Calu3 (cell line): ENCODE measurements at regions not wholly inside any gene's neighbourhood (a gene's known extent, or its start where the extent isn't known, plus 50 kb on each side); places are given as distances from the start of the nearest gene placed in this dataset.
"Not testable (repeated sequence)": the region's sequence is repeated elsewhere in the genome, so short reads cannot be mapped to it uniquely, and the experiment has no call there.

Experiments
- BruUV-seq: library from RNA; stranded (reverse); fragments of 400-500 nt; replicated peaks from 2 replicates; lab custom pipeline; 2021; lab: Mats Ljungman, UMichigan
- CTCF ChIA-PET: fragments of 300-600 bp; sonication (Branson Sonifier 250); formaldehyde crosslinking; loops from one replicate; lab custom pipeline; 2022; ENCODE audit warnings: antibody characterized with exemption; lab: Charles Lee
- DNase-seq: peaks from one replicate; pipeline ENCODE4 v3.0.0; 2022
- H3K27ac Mint-ChIP-seq: one replicate; pipeline ENCODE4 v1.8.0; 2022; ENCODE audit warnings: mixed read lengths; ENCODE audit not compliant: unreplicated experiment
- H3K27me3 Mint-ChIP-seq: one replicate; pipeline ENCODE4 v1.8.0; 2022; ENCODE audit warnings: mixed read lengths; ENCODE audit not compliant: unreplicated experiment
- H3K36me3 Mint-ChIP-seq: one replicate; pipeline ENCODE4 v1.8.0; 2022; ENCODE audit warnings: mild to moderate bottlenecking, moderate library complexity, mixed read lengths; ENCODE audit not compliant: insufficient read depth, unreplicated experiment
- H3K4me1 Mint-ChIP-seq: one replicate; pipeline ENCODE4 v1.8.0; 2022; ENCODE audit warnings: mild to moderate bottlenecking, low read depth, mixed read lengths; ENCODE audit not compliant: unreplicated experiment
- H3K4me3 Mint-ChIP-seq: one replicate; pipeline ENCODE4 v1.8.0; 2022; ENCODE audit warnings: mild to moderate bottlenecking, low read depth, moderate library complexity, mixed read lengths; ENCODE audit not compliant: unreplicated experiment
- H3K9me3 Mint-ChIP-seq: one replicate; pipeline ENCODE4 v1.8.0; 2022; ENCODE audit warnings: low read depth, mixed read lengths; ENCODE audit not compliant: unreplicated experiment
- intact Hi-C: fragments of 100-400 bp; cut with micrococcal nuclease; formaldehyde crosslinking; loops from one replicate; pipeline ENCODE4 v1.10.0; 2022; ENCODE audit not compliant: unreplicated experiment
- TF ChIP-seq, protein P1 (sequence below): fragments of 200-600 bp; IDR thresholded peaks from one replicate; pipeline ENCODE4 v1.8.0; 2022; ENCODE audit warnings: antibody characterized with exemption; ENCODE audit not compliant: unreplicated experiment

GRCh38 chr2:184322615-184323014 lies 275.7 kb upstream of the ZNF804A start:
- Mint-ChIP-seq H3K4me3 (no peak overlapping the region), H3K27ac (no peak overlapping the region), H3K36me3 (no peaks in the 10 kb centered on the region), H3K27me3 (no peaks in the 10 kb centered on the region), H3K4me1 (no peaks in the 10 kb centered on the region), H3K9me3 (no peaks in the 10 kb centered on the region)
- TF ChIP-seq, protein P1, sequence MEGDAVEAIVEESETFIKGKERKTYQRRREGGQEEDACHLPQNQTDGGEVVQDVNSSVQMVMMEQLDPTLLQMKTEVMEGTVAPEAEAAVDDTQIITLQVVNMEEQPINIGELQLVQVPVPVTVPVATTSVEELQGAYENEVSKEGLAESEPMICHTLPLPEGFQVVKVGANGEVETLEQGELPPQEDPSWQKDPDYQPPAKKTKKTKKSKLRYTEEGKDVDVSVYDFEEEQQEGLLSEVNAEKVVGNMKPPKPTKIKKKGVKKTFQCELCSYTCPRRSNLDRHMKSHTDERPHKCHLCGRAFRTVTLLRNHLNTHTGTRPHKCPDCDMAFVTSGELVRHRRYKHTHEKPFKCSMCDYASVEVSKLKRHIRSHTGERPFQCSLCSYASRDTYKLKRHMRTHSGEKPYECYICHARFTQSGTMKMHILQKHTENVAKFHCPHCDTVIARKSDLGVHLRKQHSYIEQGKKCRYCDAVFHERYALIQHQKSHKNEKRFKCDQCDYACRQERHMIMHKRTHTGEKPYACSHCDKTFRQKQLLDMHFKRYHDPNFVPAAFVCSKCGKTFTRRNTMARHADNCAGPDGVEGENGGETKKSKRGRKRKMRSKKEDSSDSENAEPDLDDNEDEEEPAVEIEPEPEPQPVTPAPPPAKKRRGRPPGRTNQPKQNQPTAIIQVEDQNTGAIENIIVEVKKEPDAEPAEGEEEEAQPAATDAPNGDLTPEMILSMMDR = no peak
- no peak for DNase-seq
- CTCF ChIA-PET = no interaction called here
- BruUV-seq = no TSS peak
- intact Hi-C loops = no loop called here

DNA sequence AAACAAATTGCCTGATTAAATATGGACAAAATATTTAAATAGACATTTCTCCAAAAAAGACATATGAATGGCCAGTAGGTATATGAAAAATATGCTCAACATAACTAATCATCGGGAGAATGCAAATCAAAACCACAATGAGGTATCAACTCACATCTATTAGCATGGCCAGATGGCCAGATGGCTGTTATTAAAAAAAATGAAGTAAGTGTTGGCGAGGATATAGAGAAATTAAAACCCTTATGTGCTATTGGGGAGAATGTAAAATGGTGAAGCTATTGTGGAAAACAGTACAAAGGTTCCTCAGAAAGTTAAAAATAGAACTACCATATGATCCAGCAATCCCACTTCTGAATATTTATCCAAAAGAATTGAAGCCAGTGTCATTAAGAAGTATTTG lies 272.3 kb upstream of the ZNF804A start:
- Mint-ChIP-seq H3K4me1 (no peaks in the 10 kb centered on the region), H3K4me3 (no peak overlapping the region), H3K36me3 (no peaks in the 10 kb centered on the region), H3K27me3 (no peaks in the 10 kb centered on the region), H3K27ac (no peak overlapping the region), H3K9me3 (no peaks in the 10 kb centered on the region)
- CTCF ChIA-PET = no interaction called here
- no TSS peak for BruUV-seq
- intact Hi-C loops = no loop called here
- TF ChIP-seq, protein P1 = no peak
- no peak for DNase-seq

DNA sequence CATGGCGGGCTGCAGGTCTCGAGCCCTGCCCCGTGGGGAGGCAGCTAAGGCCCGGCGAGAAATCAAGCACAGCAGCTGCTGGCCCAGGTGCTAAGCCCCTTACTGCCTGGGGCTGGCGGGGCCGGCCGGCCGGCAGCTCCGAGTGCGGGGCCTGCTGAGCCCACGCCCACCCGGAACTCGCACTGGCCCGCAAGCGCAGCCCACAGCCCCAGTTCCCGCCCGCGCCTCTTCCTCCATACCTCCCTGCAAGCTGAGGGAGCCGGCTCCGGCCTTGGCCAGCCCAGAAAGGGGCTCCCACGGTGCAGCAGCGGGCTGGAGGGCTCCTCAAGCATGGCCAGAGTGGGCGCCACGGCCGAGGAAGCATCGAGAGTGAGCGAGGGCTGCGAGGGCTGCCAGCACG lies 270.5 kb upstream of the ZNF804A start:
- H3K9me3 Mint-ChIP-seq, intact Hi-C loops, H3K36me3 Mint-ChIP-seq, H3K4me3 Mint-ChIP-seq, BruUV-seq, DNase-seq, CTCF ChIA-PET, H3K27me3 Mint-ChIP-seq, H3K27ac Mint-ChIP-seq, H3K4me1 Mint-ChIP-seq: not testable (repeated sequence)

DNA sequence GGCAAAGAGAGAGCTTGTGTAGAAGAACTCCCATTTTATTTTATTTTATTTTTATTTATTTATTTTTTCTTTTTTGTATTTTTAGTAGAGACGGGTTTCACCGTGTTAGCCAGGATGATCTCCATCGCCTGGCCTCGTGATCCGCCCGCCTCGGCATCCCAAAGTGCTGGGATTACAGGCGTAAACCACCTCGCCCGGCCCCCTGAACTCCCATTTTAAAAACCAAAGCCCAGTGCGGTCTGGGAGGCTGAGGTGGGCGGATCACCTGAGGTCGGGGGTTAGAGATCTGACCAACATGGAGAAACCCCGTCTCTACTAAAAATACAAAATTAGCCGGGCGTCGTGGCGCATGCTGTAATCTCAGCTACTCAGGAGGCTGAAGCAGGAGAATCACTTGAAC lies 267.8 kb upstream of the ZNF804A start:
- not testable (repeated sequence) for H3K9me3 Mint-ChIP-seq

GRCh38 chr2:184336688-184337087 lies 261.6 kb upstream of the ZNF804A start:
- Mint-ChIP-seq H3K9me3 (no peaks in the 10 kb centered on the region), H3K4me3 (no peak overlapping the region), H3K4me1 (peaks cover 8% of the 10 kb centered on the region), H3K27me3 (no peaks in the 10 kb centered on the region), H3K36me3 (no peaks in the 10 kb centered on the region), H3K27ac (no peak overlapping the region)
- BruUV-seq = no TSS peak
- no peak for DNase-seq
- intact Hi-C loops = no loop called here
- CTCF ChIA-PET = no interaction called here
- TF ChIP-seq, protein P1 = no peak

More for the DNA sequence above, 267.8 kb upstream of the ZNF804A start:
- H3K36me3 Mint-ChIP-seq, H3K4me3 Mint-ChIP-seq, H3K4me1 Mint-ChIP-seq, BruUV-seq, DNase-seq, CTCF ChIA-PET, H3K27ac Mint-ChIP-seq, intact Hi-C loops, H3K27me3 Mint-ChIP-seq: not testable (repeated sequence)
